Coronary artery (tissue), 2 donors: ENCODE measurements at regions not wholly inside any gene's neighbourhood (a gene's known extent, or its start where the extent isn't known, plus 50 kb on each side); places are given as distances from the start of the nearest gene placed in this dataset.

Source experiments
- DNase-seq: peaks from one replicate; pipeline ENCODE4 v3.0.0-alpha.2; 2017; ENCODE audit warnings: low spot score
- H3K27ac ChIP-seq, 2 donors: fragments of 200-600 bp; sonication (generic); one replicate each; pipeline ENCODE4 v1.5.1; 2016 to 2019
- H3K4me3 ChIP-seq: fragments of 200-600 bp; sonication (generic); 2 replicates; pipeline ENCODE4 v1.5.1; 2016; ENCODE audit warnings: mild to moderate bottlenecking, moderate library complexity
- TF ChIP-seq, protein P1 (sequence below): fragments of 200-600 bp; sonication (generic); IDR thresholded peaks from one replicate; pipeline ENCODE4 v1.5.1; 2019; ENCODE audit warnings: antibody characterized with exemption

DNA sequence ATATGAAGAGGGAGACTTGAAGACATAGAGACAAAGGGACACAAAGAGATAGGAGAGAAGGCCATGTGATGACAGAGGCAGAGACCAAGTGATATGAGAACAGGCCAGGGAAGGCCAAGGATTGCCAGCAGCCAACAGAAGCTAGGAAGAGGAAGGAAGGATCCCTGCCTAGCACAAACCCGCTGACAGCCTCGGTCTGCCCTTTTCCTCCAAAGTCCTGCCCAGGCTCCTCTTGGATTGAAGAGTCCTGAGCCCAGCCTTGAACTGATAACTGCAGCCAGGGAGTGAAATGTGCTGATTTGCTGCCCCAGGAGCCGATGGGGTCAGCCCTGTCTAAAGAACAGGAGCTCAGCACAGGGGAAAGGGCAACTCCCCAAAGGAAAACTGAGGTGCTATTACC lies 76.6 kb downstream of the MCFD2 start:
- TF ChIP-seq, protein P1, sequence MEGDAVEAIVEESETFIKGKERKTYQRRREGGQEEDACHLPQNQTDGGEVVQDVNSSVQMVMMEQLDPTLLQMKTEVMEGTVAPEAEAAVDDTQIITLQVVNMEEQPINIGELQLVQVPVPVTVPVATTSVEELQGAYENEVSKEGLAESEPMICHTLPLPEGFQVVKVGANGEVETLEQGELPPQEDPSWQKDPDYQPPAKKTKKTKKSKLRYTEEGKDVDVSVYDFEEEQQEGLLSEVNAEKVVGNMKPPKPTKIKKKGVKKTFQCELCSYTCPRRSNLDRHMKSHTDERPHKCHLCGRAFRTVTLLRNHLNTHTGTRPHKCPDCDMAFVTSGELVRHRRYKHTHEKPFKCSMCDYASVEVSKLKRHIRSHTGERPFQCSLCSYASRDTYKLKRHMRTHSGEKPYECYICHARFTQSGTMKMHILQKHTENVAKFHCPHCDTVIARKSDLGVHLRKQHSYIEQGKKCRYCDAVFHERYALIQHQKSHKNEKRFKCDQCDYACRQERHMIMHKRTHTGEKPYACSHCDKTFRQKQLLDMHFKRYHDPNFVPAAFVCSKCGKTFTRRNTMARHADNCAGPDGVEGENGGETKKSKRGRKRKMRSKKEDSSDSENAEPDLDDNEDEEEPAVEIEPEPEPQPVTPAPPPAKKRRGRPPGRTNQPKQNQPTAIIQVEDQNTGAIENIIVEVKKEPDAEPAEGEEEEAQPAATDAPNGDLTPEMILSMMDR, result no peak
- Histone ChIP-seq H3K27ac (no peak overlapping the region), H3K4me3 (no peak overlapping the region)
- no peak for DNase-seq

DNA sequence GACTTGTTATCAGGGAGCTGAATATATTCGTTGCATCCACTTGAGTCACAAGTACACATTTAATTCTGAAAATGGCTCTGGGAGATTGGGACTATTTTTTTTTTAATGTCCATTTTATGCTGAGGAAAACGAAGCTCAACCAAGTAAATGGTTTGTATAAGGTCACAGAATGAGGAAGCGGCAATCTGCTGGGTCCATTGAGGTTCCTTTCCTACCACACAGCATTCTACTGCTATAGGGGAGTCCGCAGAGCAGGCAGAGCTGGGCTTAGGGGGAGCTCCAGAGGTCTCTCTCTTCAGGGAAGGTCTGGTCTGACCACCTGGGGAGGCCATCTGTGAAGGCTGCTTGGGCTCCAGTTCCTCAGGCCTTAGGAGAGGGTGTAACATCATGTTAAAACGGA lies 77.9 kb downstream of the MCFD2 start:
- TF ChIP-seq, protein P1, result no peak
- Histone ChIP-seq H3K4me3 (no peak overlapping the region), H3K27ac (no peak overlapping the region)
- no peak for DNase-seq

DNA sequence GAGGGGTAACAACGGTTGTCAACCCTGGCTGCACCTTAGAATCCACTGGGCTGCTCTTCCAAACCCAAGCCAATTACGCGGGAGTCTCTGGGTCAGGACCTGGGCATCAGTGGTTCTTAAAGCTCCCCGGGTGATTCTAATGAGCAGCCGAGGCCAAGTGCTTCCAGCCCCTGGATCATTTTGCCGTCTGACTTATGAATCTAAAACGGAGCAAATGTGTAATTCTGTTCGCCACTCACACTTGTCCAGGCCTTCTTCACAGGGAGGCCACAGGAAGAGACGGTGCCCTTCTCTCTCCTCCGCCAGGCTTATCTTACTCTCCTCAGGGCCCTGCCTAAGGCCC lies 78.5 kb downstream of the MCFD2 start:
- TF ChIP-seq, protein P1, result no peak
- no peak for DNase-seq
- H3K27ac ChIP-seq, result no peak overlapping the region
- H3K4me3 ChIP-seq, result no peak overlapping the region

DNA sequence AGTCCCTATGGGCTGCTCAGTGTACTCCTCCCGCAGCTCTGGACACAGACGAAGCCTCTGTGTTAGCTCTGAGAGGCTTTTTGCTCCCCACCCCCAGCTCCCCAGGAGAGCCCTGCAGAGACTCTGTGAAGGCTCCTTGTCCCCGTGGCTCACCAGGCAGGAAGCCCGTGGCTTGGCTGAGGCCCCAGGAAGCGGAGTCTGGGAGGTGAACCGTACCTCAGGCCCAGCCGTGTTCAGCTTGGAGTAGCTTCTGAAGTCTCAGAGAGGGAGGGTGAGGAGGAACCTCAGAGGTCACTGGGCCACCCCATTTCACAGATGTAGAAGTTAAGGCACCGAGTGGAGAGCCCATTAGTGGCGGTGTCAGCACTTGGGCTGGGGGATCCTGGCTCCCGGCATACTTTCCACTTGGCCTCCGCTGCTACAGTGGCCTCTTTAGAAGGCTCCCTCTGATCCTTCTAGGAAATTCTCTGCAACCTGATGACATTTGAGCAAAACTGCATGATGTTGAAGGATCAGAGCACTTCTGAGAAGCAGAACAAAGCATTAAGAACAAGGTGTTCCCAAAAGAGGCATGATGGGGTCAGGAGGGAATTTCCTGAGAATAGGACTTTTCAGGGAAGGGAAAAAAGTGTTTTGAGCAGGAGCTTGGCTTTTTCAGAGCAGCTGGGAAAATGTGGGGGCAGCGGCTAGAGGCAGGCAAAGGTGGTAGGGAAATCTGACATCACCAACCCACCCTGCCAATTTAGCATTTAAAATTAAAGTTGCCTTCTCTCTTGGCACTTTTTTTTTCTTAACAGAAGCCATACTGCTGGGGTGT lies 79.1 kb downstream of the MCFD2 start:
- TF ChIP-seq, protein P1, result no peak
- H3K27ac ChIP-seq, result no peak overlapping the region
- no peak for DNase-seq
- no peak overlapping the region for H3K4me3 ChIP-seq

DNA sequence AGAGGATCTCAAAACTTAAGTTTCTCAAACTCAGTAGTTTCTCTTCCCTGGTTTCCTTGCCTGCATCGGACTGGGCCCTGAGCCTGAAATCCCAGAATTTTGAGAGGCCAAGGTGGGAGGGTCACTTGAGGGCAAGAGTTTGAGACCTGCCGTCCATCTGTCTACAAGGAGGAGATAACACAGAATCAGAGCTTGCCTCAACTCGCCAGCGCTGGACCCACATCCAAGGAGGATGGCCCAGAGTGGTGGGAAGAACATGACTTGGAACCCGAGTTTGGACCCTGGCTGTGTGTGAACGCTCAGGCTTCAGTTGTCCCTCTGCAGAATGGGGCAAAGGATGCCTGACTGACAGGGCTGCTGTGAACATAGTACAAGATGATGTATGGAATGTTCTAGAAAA lies 80.1 kb downstream of the MCFD2 start:
- DNase-seq, result no peak
- TF ChIP-seq, protein P1, result no peak
- no peak overlapping the region for H3K4me3 ChIP-seq
- no peak overlapping the region for H3K27ac ChIP-seq

DNA sequence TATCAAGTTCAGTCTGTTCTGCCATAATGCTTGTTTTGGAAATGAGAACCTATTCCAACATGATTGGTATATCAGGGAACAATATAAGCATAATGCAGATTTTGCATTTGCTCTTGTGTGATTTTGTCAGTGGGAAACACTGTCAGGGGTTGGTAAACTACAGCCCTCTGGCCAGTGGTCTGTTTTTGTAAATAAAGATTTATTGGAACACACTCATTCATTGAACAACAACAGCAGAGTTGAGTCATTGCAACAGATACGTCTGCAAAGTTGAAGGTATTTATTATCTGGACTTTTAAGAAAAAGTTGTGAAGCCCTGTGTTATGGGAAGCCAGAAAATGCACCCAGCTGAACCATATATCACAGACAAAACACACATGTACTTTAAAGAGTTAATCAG lies 83.1 kb downstream of the MCFD2 start:
- no peak overlapping the region for H3K27ac ChIP-seq
- no peak for DNase-seq
- TF ChIP-seq, protein P1, result no peak
- no peak overlapping the region for H3K4me3 ChIP-seq

DNA sequence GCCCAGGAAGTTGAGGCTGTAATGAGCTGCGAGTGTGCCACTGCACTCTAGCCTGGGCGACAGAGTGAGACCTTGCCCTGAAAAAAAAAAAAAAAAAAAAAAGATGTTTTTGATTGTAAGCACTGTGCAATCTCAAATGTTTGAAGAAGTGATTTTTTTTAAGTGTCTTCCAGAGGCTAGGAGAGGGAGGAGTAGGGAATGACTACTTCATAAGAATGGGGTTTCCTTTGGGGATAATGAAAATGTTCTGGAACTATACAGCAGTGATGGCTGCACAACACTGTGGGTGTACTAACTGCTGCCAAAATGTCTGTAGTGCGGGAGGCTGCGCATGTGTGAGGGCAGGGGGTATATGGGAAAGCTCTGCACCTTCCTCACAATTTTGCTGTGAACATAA lies 83.7 kb downstream of the MCFD2 start:
- Histone ChIP-seq H3K4me3 (no peak overlapping the region), H3K27ac (no peak overlapping the region)
- DNase-seq, result no peak
- TF ChIP-seq, protein P1, result no peak
